ENCODE measurements at regions not wholly inside any gene's neighbourhood (a gene's known extent, or its start where the extent isn't known, plus 50 kb on each side); places are given as distances from the start of the nearest gene placed in this dataset.

DNA sequence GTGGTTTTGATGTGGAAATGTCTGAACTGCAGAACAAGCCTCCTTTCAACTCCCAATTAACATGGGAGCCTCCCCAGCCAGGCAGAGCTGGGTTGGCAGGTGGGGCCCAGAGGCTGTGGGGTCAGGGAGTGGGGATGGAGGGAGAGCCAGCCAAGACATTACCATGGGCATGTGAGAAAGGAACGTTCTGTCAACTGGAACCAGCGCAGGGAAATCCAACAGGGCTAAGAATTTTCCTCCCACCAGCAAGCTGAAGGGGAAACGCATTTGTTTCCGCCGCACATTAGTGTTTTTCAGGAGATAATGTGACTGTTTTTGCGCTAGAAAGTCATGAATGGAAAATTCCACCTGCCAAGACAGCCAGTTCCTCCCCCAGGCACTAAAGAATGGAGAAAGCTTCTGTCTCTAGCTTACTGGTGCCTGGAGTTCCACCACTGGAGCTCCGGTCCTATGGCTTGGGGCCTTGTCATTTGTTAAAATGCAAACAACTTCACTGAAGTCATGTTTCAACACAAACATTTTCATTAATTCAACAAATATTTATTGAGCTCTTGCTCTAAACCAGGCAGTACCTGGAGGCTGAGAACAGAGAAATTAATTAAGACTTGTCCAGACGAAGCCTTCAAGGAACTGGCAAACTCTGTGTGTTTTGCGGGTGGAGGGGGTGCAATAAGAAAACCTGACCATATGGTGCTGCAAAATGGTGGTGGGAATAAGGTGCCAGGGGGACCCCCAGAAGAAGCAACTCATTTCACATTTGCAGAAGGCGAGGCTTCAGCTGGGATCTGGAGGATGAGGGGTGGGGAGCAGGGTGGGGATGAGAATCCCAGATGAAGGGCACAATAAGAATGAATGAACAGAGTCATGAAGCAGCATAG is 305.1 kb downstream of the MATN1 start:
- TF ChIP-seq, protein P1, sequence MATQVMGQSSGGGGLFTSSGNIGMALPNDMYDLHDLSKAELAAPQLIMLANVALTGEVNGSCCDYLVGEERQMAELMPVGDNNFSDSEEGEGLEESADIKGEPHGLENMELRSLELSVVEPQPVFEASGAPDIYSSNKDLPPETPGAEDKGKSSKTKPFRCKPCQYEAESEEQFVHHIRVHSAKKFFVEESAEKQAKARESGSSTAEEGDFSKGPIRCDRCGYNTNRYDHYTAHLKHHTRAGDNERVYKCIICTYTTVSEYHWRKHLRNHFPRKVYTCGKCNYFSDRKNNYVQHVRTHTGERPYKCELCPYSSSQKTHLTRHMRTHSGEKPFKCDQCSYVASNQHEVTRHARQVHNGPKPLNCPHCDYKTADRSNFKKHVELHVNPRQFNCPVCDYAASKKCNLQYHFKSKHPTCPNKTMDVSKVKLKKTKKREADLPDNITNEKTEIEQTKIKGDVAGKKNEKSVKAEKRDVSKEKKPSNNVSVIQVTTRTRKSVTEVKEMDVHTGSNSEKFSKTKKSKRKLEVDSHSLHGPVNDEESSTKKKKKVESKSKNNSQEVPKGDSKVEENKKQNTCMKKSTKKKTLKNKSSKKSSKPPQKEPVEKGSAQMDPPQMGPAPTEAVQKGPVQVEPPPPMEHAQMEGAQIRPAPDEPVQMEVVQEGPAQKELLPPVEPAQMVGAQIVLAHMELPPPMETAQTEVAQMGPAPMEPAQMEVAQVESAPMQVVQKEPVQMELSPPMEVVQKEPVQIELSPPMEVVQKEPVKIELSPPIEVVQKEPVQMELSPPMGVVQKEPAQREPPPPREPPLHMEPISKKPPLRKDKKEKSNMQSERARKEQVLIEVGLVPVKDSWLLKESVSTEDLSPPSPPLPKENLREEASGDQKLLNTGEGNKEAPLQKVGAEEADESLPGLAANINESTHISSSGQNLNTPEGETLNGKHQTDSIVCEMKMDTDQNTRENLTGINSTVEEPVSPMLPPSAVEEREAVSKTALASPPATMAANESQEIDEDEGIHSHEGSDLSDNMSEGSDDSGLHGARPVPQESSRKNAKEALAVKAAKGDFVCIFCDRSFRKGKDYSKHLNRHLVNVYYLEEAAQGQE (IDR thresholded peaks at IDR 0.05; ENCODE audit: insufficient read depth in 1 of 2, low read depth in 2 of 2, low read length in 2 of 2), result no peak
- TF ChIP-seq TAF1 (IDR thresholded peaks at IDR 0.05; ENCODE audit: borderline replicate concordance, insufficient read depth, low read length), result no peak
- no peak for TF ChIP-seq FOXP2 (optimal IDR thresholded peaks at IDR 0.05; ENCODE audit: borderline replicate concordance, extremely low read depth, extremely low read length, insufficient read depth)
- TF ChIP-seq SIN3A (IDR thresholded peaks at IDR 0.05; ENCODE audit: borderline replicate concordance, insufficient read depth, low read length), result no peak
- TF ChIP-seq POLR2AphosphoS5 (IDR thresholded peaks at IDR 0.05; ENCODE audit: low read depth, low read length), result no peak

DNA sequence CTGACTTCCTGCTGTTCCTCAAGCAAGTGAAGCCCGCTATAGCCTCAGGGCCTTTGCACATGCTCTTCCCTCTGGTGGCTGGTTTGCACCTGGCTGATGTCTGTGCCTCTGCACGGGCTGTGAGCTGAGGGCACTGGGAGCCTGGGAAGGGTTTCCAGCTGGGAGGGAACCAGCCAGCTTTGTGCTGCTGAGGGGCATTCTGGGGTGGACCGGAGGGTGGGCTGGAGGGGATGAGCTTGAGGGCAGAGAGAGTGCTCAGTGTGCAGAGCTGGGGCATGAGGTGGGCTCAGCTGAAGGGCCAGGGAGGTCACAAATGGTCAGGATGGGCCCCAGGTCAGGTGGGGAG is 305.7 kb downstream of the MATN1 start:
- TF ChIP-seq TAF1 (IDR thresholded peaks at IDR 0.05; ENCODE audit: borderline replicate concordance, insufficient read depth, low read length) (no peak), FOXP2 (optimal IDR thresholded peaks at IDR 0.05; ENCODE audit: borderline replicate concordance, extremely low read depth, extremely low read length, insufficient read depth) (no peak), SIN3A (IDR thresholded peaks at IDR 0.05; ENCODE audit: borderline replicate concordance, insufficient read depth, low read length) (no peak), POLR2AphosphoS5 (IDR thresholded peaks at IDR 0.05; ENCODE audit: low read depth, low read length) (no peak)
- TF ChIP-seq, protein P1 (IDR thresholded peaks at IDR 0.05; ENCODE audit: insufficient read depth in 1 of 2, low read depth in 2 of 2, low read length in 2 of 2), result no peak

DNA sequence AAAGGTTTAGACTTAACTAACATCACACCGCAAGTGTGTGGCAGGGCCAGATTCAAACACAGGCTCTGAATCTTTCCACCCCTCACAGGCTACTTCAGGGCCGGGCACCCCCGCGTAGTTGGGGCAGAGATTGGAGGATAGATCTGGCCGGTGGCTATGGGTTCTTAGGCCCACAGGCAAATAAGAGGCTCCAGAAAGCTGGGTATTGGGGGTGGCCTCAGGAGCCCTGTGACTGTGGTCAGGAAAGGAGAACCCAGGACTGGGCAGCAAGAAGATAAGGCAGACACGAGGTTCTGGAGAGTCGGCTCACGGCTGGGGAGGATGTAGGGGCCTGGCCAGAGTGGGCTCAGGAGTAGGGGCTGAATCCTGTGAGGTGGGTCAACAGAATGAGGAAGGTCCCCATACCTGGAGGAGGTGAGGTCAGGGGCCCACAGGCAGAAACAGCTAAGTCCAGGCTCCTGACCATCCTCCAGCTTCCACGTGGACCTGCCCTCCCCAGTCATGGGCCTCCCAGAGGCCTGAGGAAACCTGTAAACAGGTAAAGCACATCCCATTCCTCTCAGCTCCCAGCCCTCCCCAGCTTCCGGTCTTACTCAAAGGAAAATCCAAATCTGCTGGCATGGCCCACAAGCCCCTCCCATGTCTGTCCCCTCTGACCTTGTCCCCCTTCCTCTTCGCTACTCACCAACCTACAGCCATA is 306.2 kb downstream of the MATN1 start:
- TF ChIP-seq FOXP2 (optimal IDR thresholded peaks at IDR 0.05; ENCODE audit: borderline replicate concordance, extremely low read depth, extremely low read length, insufficient read depth) (no peak), TAF1 (IDR thresholded peaks at IDR 0.05; ENCODE audit: borderline replicate concordance, insufficient read depth, low read length) (no peak), SIN3A (IDR thresholded peaks at IDR 0.05; ENCODE audit: borderline replicate concordance, insufficient read depth, low read length) (no peak), POLR2AphosphoS5 (IDR thresholded peaks at IDR 0.05; ENCODE audit: low read depth, low read length) (no peak)
- TF ChIP-seq, protein P1 (IDR thresholded peaks at IDR 0.05; ENCODE audit: insufficient read depth in 1 of 2, low read depth in 2 of 2, low read length in 2 of 2), result no peak

DNA sequence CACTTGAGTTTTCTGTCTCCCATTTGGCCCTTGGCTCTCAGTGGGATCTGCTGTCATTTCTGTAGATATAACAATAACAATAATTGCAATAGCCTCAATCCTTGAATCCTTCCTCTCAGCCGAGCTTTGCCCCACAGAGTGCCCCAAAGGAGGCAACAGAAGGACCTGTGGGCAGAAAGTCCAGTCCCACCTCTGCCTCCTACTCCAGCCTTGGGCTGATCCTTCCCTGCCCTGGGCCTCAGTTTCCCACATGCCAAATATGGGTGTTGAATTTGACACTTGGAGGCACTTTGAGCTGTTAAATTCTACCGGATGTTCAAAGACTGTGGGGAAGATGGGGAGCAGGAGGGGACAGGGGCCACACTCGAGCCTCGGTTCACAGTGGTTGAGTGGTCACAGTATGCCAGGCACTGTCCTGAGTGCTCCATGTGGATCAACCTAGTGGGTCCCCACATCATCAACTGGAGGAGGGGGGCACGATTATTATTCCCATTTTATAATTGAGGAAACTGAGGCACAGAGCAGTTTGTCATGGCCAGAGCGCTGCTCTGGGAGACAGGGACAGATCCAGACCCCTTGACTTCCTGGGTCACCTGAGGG is 307.1 kb downstream of the MATN1 start:
- TF ChIP-seq TAF1 (IDR thresholded peaks at IDR 0.05; ENCODE audit: borderline replicate concordance, insufficient read depth, low read length) (no peak), POLR2AphosphoS5 (IDR thresholded peaks at IDR 0.05; ENCODE audit: low read depth, low read length) (no peak), SIN3A (IDR thresholded peaks at IDR 0.05; ENCODE audit: borderline replicate concordance, insufficient read depth, low read length) (no peak), FOXP2 (optimal IDR thresholded peaks at IDR 0.05; ENCODE audit: borderline replicate concordance, extremely low read depth, extremely low read length, insufficient read depth) (no peak)
- TF ChIP-seq, protein P1 (IDR thresholded peaks at IDR 0.05; ENCODE audit: insufficient read depth in 1 of 2, low read depth in 2 of 2, low read length in 2 of 2), result no peak

Data from PFSK-1 (cell line).